ENCODE measurements at regions not wholly inside any gene's neighbourhood (a gene's known extent, or its start where the extent isn't known, plus 50 kb on each side); places are given as distances from the start of the nearest gene placed in this dataset.

GRCh38 chr1:87872189-87872588 lies 543.5 kb downstream of the LMO4 start:
- WGBS, 3 donors, result 69 to 91% (median 79%) methylated on average over 2 of the region's 2 CpGs

GRCh38 chr1:87872692-87873091 lies 544.0 kb downstream of the LMO4 start:
- no peak overlapping the region for H3K4me3 ChIP-seq (ENCODE audit: low read depth in 1 of 3, low read length in 3 of 3)
- 83 to 87% (median 85%) methylated on average over 3 of the region's 3 CpGs for WGBS, 3 donors
- H3K27me3 ChIP-seq (ENCODE audit: control insufficient read depth in 3 of 3, insufficient read depth in 3 of 3, low read length in 3 of 3), result no peaks in the 10 kb centered on the region
- H3K4me1 ChIP-seq (ENCODE audit: control insufficient read depth in 3 of 3, insufficient read depth in 2 of 3, low read depth in 1 of 3, low read length in 2 of 3), result peaks cover 0 to 5% (median 0%) of the 10 kb centered on the region in 3 donors
- H3K27ac ChIP-seq (ENCODE audit: low read depth in 1 of 3, low read length in 2 of 3), result no peak overlapping the region
- no peak for DNase-seq
- H3K36me3 ChIP-seq (ENCODE audit: control insufficient read depth in 3 of 3, insufficient read depth in 2 of 3, low read depth in 1 of 3, low read length in 3 of 3), result no peaks in the 10 kb centered on the region
- FAIRE-seq, result no peak
- H3K9me3 ChIP-seq (ENCODE audit: control insufficient read depth in 2 of 2, insufficient read depth in 1 of 2, low read depth in 1 of 2, low read length in 1 of 2), result no peaks in the 10 kb centered on the region

More at GRCh38 chr1:87872189-87872588, 543.5 kb downstream of the LMO4 start:
- no peaks in the 10 kb centered on the region for H3K27me3 ChIP-seq (ENCODE audit: control insufficient read depth in 3 of 3, insufficient read depth in 3 of 3, low read length in 3 of 3)
- peaks cover 0 to 5% (median 0%) of the 10 kb centered on the region in 3 donors for H3K4me1 ChIP-seq (ENCODE audit: control insufficient read depth in 3 of 3, insufficient read depth in 2 of 3, low read depth in 1 of 3, low read length in 2 of 3)
- no peaks in the 10 kb centered on the region for H3K36me3 ChIP-seq (ENCODE audit: control insufficient read depth in 3 of 3, insufficient read depth in 2 of 3, low read depth in 1 of 3, low read length in 3 of 3)
- H3K9me3 ChIP-seq (ENCODE audit: control insufficient read depth in 2 of 2, insufficient read depth in 1 of 2, low read depth in 1 of 2, low read length in 1 of 2), result no peaks in the 10 kb centered on the region
- DNase-seq (no peak), FAIRE-seq (no peak)
- H3K4me3 ChIP-seq (ENCODE audit: low read depth in 1 of 3, low read length in 3 of 3), result no peak overlapping the region
- H3K27ac ChIP-seq (ENCODE audit: low read depth in 1 of 3, low read length in 2 of 3), result no peak overlapping the region

- Histone ChIP-seq H3K36me3 (ENCODE audit: control insufficient read depth in 3 of 3, insufficient read depth in 2 of 3, low read depth in 1 of 3, low read length in 3 of 3) (no peaks in the 10 kb centered on the region), H3K4me3 (ENCODE audit: low read depth in 1 of 3, low read length in 3 of 3) (no peak overlapping the region), H3K27me3 (ENCODE audit: control insufficient read depth in 3 of 3, insufficient read depth in 3 of 3, low read length in 3 of 3) (no peaks in the 10 kb centered on the region), H3K27ac (ENCODE audit: low read depth in 1 of 3, low read length in 2 of 3) (no peak overlapping the region), H3K4me1 (ENCODE audit: control insufficient read depth in 3 of 3, insufficient read depth in 2 of 3, low read depth in 1 of 3, low read length in 2 of 3) (peaks cover 0 to 4% (median 0%) of the 10 kb centered on the region in 3 donors), H3K9me3 (ENCODE audit: control insufficient read depth in 2 of 2, insufficient read depth in 1 of 2, low read depth in 1 of 2, low read length in 1 of 2) (no peaks in the 10 kb centered on the region)
- no peak for FAIRE-seq
- DNase-seq, result no peak
Observed at GRCh38 chr1:87878873-87879272, 550.2 kb downstream of the LMO4 start.

GRCh38 chr1:87880098-87880760 lies 551.5 kb downstream of the LMO4 start:
- no peaks in the 10 kb centered on the region for H3K36me3 ChIP-seq (ENCODE audit: control insufficient read depth in 3 of 3, insufficient read depth in 2 of 3, low read depth in 1 of 3, low read length in 3 of 3)
- no peak overlapping the region for H3K27ac ChIP-seq (ENCODE audit: low read depth in 1 of 3, low read length in 2 of 3)
- H3K27me3 ChIP-seq (ENCODE audit: control insufficient read depth in 3 of 3, insufficient read depth in 3 of 3, low read length in 3 of 3), result no peaks in the 10 kb centered on the region
- FAIRE-seq (no peak), DNase-seq (no peak)
- H3K9me3 ChIP-seq (ENCODE audit: control insufficient read depth in 2 of 2, insufficient read depth in 1 of 2, low read depth in 1 of 2, low read length in 1 of 2), result no peaks in the 10 kb centered on the region
- H3K4me1 ChIP-seq (ENCODE audit: control insufficient read depth in 3 of 3, insufficient read depth in 2 of 3, low read depth in 1 of 3, low read length in 2 of 3), result peaks cover 0 to 9% (median 2%) of the 10 kb centered on the region in 3 donors
- WGBS, 3 donors, result 86 to 90% (median 90%) methylated on average over 5 of the region's 5 CpGs
- H3K4me3 ChIP-seq (ENCODE audit: low read depth in 1 of 3, low read length in 3 of 3), result no peak overlapping the region

GRCh38 chr1:87880764-87881163 lies 552.1 kb downstream of the LMO4 start:
- no peak overlapping the region for H3K4me3 ChIP-seq (ENCODE audit: low read depth in 1 of 3, low read length in 3 of 3)
- H3K36me3 ChIP-seq (ENCODE audit: control insufficient read depth in 3 of 3, insufficient read depth in 2 of 3, low read depth in 1 of 3, low read length in 3 of 3), result no peaks in the 10 kb centered on the region
- DNase-seq (no peak), FAIRE-seq (no peak)
- 80 to 93% (median 88%) methylated on average over 3 of the region's 3 CpGs for WGBS, 3 donors
- H3K27me3 ChIP-seq (ENCODE audit: control insufficient read depth in 3 of 3, insufficient read depth in 3 of 3, low read length in 3 of 3), result no peaks in the 10 kb centered on the region
- no peak overlapping the region for H3K27ac ChIP-seq (ENCODE audit: low read depth in 1 of 3, low read length in 2 of 3)
- peaks cover 0 to 13% (median 2%) of the 10 kb centered on the region in 3 donors for H3K4me1 ChIP-seq (ENCODE audit: control insufficient read depth in 3 of 3, insufficient read depth in 2 of 3, low read depth in 1 of 3, low read length in 2 of 3)
- no peaks in the 10 kb centered on the region for H3K9me3 ChIP-seq (ENCODE audit: control insufficient read depth in 2 of 2, insufficient read depth in 1 of 2, low read depth in 1 of 2, low read length in 1 of 2)

GRCh38 chr1:87883906-87884305 lies 555.2 kb downstream of the LMO4 start:
- DNase-seq (no peak), FAIRE-seq (no peak)
- WGBS, 3 donors, result 87 to 94% (median 88%) methylated on average over 4 of the region's 4 CpGs
- Histone ChIP-seq H3K4me3 (ENCODE audit: low read depth in 1 of 3, low read length in 3 of 3) (no peak overlapping the region), H3K27ac (ENCODE audit: low read depth in 1 of 3, low read length in 2 of 3) (no peak overlapping the region), H3K4me1 (ENCODE audit: control insufficient read depth in 3 of 3, insufficient read depth in 2 of 3, low read depth in 1 of 3, low read length in 2 of 3) (peaks cover 3 to 28% (median 3%) of the 10 kb centered on the region in 3 donors), H3K36me3 (ENCODE audit: control insufficient read depth in 3 of 3, insufficient read depth in 2 of 3, low read depth in 1 of 3, low read length in 3 of 3) (no peaks in the 10 kb centered on the region), H3K9me3 (ENCODE audit: control insufficient read depth in 2 of 2, insufficient read depth in 1 of 2, low read depth in 1 of 2, low read length in 1 of 2) (no peaks in the 10 kb centered on the region), H3K27me3 (ENCODE audit: control insufficient read depth in 3 of 3, insufficient read depth in 3 of 3, low read length in 3 of 3) (no peaks in the 10 kb centered on the region)

GRCh38 chr1:87884581-87884980 lies 555.9 kb downstream of the LMO4 start:
- FAIRE-seq (no peak), DNase-seq (peak in 1 of 2 donors; percentile 60)

GRCh38 chr1:87885278-87886025 lies 556.8 kb downstream of the LMO4 start:
- WGBS, 3 donors, result 21 to 66% (median 47%) methylated on average over 4 of the region's 4 CpGs
- Histone ChIP-seq H3K9me3 (ENCODE audit: control insufficient read depth in 2 of 2, insufficient read depth in 1 of 2, low read depth in 1 of 2, low read length in 1 of 2) (no peaks in the 10 kb centered on the region), H3K4me3 (ENCODE audit: low read depth in 1 of 3, low read length in 3 of 3) (no peak overlapping the region), H3K27me3 (ENCODE audit: control insufficient read depth in 3 of 3, insufficient read depth in 3 of 3, low read length in 3 of 3) (no peaks in the 10 kb centered on the region), H3K4me1 (ENCODE audit: control insufficient read depth in 3 of 3, insufficient read depth in 2 of 3, low read depth in 1 of 3, low read length in 2 of 3) (peaks cover 3 to 30% (median 3%) of the 10 kb centered on the region in 3 donors), H3K27ac (ENCODE audit: low read depth in 1 of 3, low read length in 2 of 3) (peak overlapping the region in 1 of 3 donors; percentile 36), H3K36me3 (ENCODE audit: control insufficient read depth in 3 of 3, insufficient read depth in 2 of 3, low read depth in 1 of 3, low read length in 3 of 3) (no peaks in the 10 kb centered on the region)
- FAIRE-seq, result no peak
- peak; percentile 65 to 76 for DNase-seq

More at GRCh38 chr1:87884581-87884980, 555.9 kb downstream of the LMO4 start:
- no peaks in the 10 kb centered on the region for H3K36me3 ChIP-seq (ENCODE audit: control insufficient read depth in 3 of 3, insufficient read depth in 2 of 3, low read depth in 1 of 3, low read length in 3 of 3)
- no peaks in the 10 kb centered on the region for H3K27me3 ChIP-seq (ENCODE audit: control insufficient read depth in 3 of 3, insufficient read depth in 3 of 3, low read length in 3 of 3)
- 60 to 85% (median 73%) methylated on average over 7 of the region's 7 CpGs for WGBS, 3 donors
- peaks cover 3 to 30% (median 3%) of the 10 kb centered on the region in 3 donors for H3K4me1 ChIP-seq (ENCODE audit: control insufficient read depth in 3 of 3, insufficient read depth in 2 of 3, low read depth in 1 of 3, low read length in 2 of 3)
- peak overlapping the region in 1 of 3 donors; percentile 36 for H3K27ac ChIP-seq (ENCODE audit: low read depth in 1 of 3, low read length in 2 of 3)
- H3K9me3 ChIP-seq (ENCODE audit: control insufficient read depth in 2 of 2, insufficient read depth in 1 of 2, low read depth in 1 of 2, low read length in 1 of 2), result no peaks in the 10 kb centered on the region
- H3K4me3 ChIP-seq (ENCODE audit: low read depth in 1 of 3, low read length in 3 of 3), result no peak overlapping the region

Measured in small intestine (tissue), 7 donors.